ENCODE measurements at regions not wholly inside any gene's neighbourhood (a gene's known extent, or its start where the extent isn't known, plus 50 kb on each side); places are given as distances from the start of the nearest gene placed in this dataset.

DNA sequence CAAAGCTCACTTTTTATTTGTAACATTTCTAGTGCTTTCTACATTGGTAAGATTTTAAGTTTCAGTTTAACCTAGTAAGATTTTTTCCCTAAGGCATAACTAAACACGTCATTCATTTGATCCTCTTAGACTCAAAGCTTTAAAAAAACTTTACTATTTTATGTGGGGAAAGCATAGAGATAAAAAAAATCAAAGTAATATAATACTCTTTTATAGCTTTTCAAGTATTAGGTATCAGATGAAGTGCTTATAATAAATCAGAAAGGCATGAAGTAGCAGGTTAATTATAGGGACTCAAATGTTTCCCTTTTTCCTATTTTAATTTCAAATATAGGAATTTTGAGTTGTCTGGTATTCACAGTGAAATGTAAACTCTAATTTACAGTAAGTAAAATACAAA is 68.0 kb upstream of the POU5F2 start:
- ChIA-PET CTCF (no interaction called here), POLR2A (no interaction called here)
- Histone ChIP-seq H3K4me2 (no peak overlapping the region), H3K27ac (no peak overlapping the region), H3K4me3 (no peak overlapping the region), H3K9me3 (no peaks in the 10 kb centered on the region), H3K4me1 (no peaks in the 10 kb centered on the region)
- DNase-seq (ENCODE audit: low read depth in 1 of 2, low spot score in 1 of 2) (no peak), ATAC-seq (no peak), FAIRE-seq (no peak)
- WGBS (ENCODE audit: missing lambda C conversion rate): 89% methylated on average over 1 of the region's 1 CpG
- TF ChIP-seq BHLHE40 (IDR thresholded peaks at IDR 0.05; ENCODE audit: low read depth, low read length): no peak

DNA sequence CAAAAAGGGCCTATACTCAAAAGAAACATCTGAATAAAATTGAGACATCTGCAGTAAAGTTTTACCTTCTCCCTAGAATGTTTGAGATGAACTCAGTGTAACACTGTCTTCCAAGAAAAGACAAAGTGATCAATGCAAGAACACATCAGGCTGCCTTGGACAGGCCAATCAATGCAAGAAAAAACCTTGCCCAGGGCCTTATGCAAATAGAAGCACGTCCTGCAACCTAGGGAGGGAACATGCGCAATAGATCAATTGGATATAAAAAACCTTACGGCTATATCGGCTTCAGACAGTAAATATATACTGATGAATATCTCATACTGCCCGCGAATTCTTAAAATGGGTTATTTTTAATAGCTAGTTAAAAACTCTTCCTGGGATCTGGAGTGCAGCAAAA is 66.4 kb upstream of the POU5F2 start:
- no peak for DNase-seq (ENCODE audit: low read depth in 1 of 2, low spot score in 1 of 2)
- ATAC-seq: no peak
- H3K9me3 ChIP-seq: no peaks in the 10 kb centered on the region
- no peak for FAIRE-seq
- WGBS (ENCODE audit: missing lambda C conversion rate): 89% methylated on average over 6 of the region's 6 CpGs
- no peak overlapping the region for H3K4me2 ChIP-seq
- POLR2A ChIA-PET: no interaction called here
- no peak for TF ChIP-seq ZC3H11A (IDR thresholded peaks at IDR 0.05)
- TF ChIP-seq CBX8 (IDR thresholded peaks at IDR 0.05): no peak
- no peak for TF ChIP-seq EHMT2 (IDR thresholded peaks at IDR 0.05; ENCODE audit: low read depth)
- no peak for TF ChIP-seq FOSB (CRISPR knock-in tag; IDR thresholded peaks at IDR 0.05)
- TF ChIP-seq, protein P1, sequence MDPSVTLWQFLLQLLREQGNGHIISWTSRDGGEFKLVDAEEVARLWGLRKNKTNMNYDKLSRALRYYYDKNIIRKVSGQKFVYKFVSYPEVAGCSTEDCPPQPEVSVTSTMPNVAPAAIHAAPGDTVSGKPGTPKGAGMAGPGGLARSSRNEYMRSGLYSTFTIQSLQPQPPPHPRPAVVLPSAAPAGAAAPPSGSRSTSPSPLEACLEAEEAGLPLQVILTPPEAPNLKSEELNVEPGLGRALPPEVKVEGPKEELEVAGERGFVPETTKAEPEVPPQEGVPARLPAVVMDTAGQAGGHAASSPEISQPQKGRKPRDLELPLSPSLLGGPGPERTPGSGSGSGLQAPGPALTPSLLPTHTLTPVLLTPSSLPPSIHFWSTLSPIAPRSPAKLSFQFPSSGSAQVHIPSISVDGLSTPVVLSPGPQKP (IDR thresholded peaks at IDR 0.05; ENCODE audit: low read depth, low read length): no peak
- TF ChIP-seq RFX5 (IDR thresholded peaks at IDR 0.05): no peak
- TF ChIP-seq, protein P2, sequence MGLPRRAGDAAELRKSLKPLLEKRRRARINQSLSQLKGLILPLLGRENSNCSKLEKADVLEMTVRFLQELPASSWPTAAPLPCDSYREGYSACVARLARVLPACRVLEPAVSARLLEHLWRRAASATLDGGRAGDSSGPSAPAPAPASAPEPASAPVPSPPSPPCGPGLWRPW (IDR thresholded peaks at IDR 0.05): no peak
- no peak for TF ChIP-seq MYC (IDR thresholded peaks at IDR 0.05; ENCODE audit: borderline replicate concordance, low read length)
- TF ChIP-seq GATA3 (IDR thresholded peaks at IDR 0.05; ENCODE audit: borderline replicate concordance): no peak
- TF ChIP-seq JUN (IDR thresholded peaks at IDR 0.05): no peak
- no peak for TF ChIP-seq NR3C1 (IDR thresholded peaks at IDR 0.05)
- no peak for TF ChIP-seq CHD4 (IDR thresholded peaks at IDR 0.05; ENCODE audit: borderline replicate concordance)
- TF ChIP-seq MAZ (IDR thresholded peaks at IDR 0.05; ENCODE audit: borderline replicate concordance, low read depth, low read length): no peak
- no peak for TF ChIP-seq TFCP2L1 (CRISPR knock-in tag; IDR thresholded peaks at IDR 0.05)
- H3K4me1 ChIP-seq: no peaks in the 10 kb centered on the region
- H3K27ac ChIP-seq: no peak overlapping the region
- no peak overlapping the region for H3K4me3 ChIP-seq
- CTCF ChIA-PET: no interaction called here

- H3K4me1 ChIP-seq: peaks cover 7% of the 10 kb centered on the region
- CTCF ChIA-PET: interaction anchor here (0.6 to 2.9 kb wide), 4 partner anchors 20 to 223 kb away, joined by 3 to 14 read pairs (median 3); no protein-coding TSS in a partner anchor
- no peak overlapping the region for H3K4me3 ChIP-seq
- H3K27ac ChIP-seq: no peak overlapping the region
- WGBS (ENCODE audit: missing lambda C conversion rate): 85% methylated on average over 5 of the region's 5 CpGs
- POLR2A ChIA-PET: no interaction called here
- no peak for TF ChIP-seq HOXB5 (CRISPR knock-in tag; IDR thresholded peaks at IDR 0.05)
- no peak for TF ChIP-seq HOXA7 (CRISPR knock-in tag; IDR thresholded peaks at IDR 0.05)
- no peak for TF ChIP-seq CBX8 (IDR thresholded peaks at IDR 0.05)
- TF ChIP-seq FOSB (CRISPR knock-in tag; IDR thresholded peaks at IDR 0.05): no peak
- TF ChIP-seq SMC3 (IDR thresholded peaks at IDR 0.05): no peak
- TF ChIP-seq USF2 (IDR thresholded peaks at IDR 0.05): no peak
- TF ChIP-seq CHD2 (IDR thresholded peaks at IDR 0.05; ENCODE audit: low read length, partially characterized antibody): no peak
- no peak for TF ChIP-seq RARB (CRISPR knock-in tag; IDR thresholded peaks at IDR 0.05)
- TF ChIP-seq TFCP2L1 (CRISPR knock-in tag; IDR thresholded peaks at IDR 0.05): no peak
- ATAC-seq: no peak
- no peak for FAIRE-seq
- H3K9me3 ChIP-seq: no peaks in the 10 kb centered on the region
- no peak overlapping the region for H3K4me2 ChIP-seq
- no peak for DNase-seq (ENCODE audit: low read depth in 1 of 2, low spot score in 1 of 2)
These were observed 64.4 kb upstream of the POU5F2 start for GRCh38 chr5:93805616-93806379.
